ENCODE measurements at regions not wholly inside any gene's neighbourhood (a gene's known extent, or its start where the extent isn't known, plus 50 kb on each side); places are given as distances from the start of the nearest gene placed in this dataset.

- no peaks in the 10 kb centered on the region for H3K36me3 ChIP-seq (ENCODE audit: control insufficient read depth, insufficient read depth, low read length)
- ChIA-PET POLR2A (no interaction called here), CTCF (no interaction called here)
- H3K27me3 ChIP-seq (replicated peaks; ENCODE audit: control insufficient read depth, insufficient read depth, low read length): no peaks in the 10 kb centered on the region
- no peaks in the 10 kb centered on the region for H3K9me3 ChIP-seq
- Mint-ChIP-seq H3K36me3 (ENCODE audit: insufficient read depth, unreplicated experiment) (no peaks in the 10 kb centered on the region), H3K9me3 (ENCODE audit: unreplicated experiment) (no peaks in the 10 kb centered on the region), H3K4me3 (ENCODE audit: unreplicated experiment) (no peak overlapping the region), H3K27ac (ENCODE audit: unreplicated experiment) (no peak overlapping the region), H3K27me3 (ENCODE audit: insufficient read depth, unreplicated experiment) (no peaks in the 10 kb centered on the region), H3K4me1 (ENCODE audit: low read depth, unreplicated experiment) (no peaks in the 10 kb centered on the region)
- DNase-seq: no peak
- no peak overlapping the region for H3K4me3 ChIP-seq (ENCODE audit: low read depth, low read length)
- intact Hi-C loops (cut with micrococcal nuclease; ENCODE audit: unreplicated experiment): no loop called here
- no peak for TF ChIP-seq CTCF (IDR thresholded peaks at IDR 0.05; ENCODE audit: insufficient read depth in 1 of 2, low read depth in 1 of 2, low read length in 1 of 2, severe bottlenecking in 1 of 2, unreplicated experiment in 1 of 2)
- BruUV-seq (replicated peaks): no TSS peak
- no peaks in the 10 kb centered on the region for H3K4me1 ChIP-seq
Observed at GRCh38 chr6:126118058-126118755, 131.9 kb downstream of the TRMT11 start.

GRCh38 chr6:126118936-126119335 lies 132.6 kb downstream of the TRMT11 start:
- Mint-ChIP-seq H3K36me3 (ENCODE audit: insufficient read depth, unreplicated experiment) (no peaks in the 10 kb centered on the region), H3K9me3 (ENCODE audit: unreplicated experiment) (no peaks in the 10 kb centered on the region), H3K27me3 (ENCODE audit: insufficient read depth, unreplicated experiment) (no peaks in the 10 kb centered on the region), H3K27ac (ENCODE audit: unreplicated experiment) (no peak overlapping the region), H3K4me3 (ENCODE audit: unreplicated experiment) (no peak overlapping the region), H3K4me1 (ENCODE audit: low read depth, unreplicated experiment) (no peaks in the 10 kb centered on the region)
- DNase-seq: no peak
- intact Hi-C loops (cut with micrococcal nuclease; ENCODE audit: unreplicated experiment): no loop called here
- no peak for TF ChIP-seq CTCF (IDR thresholded peaks at IDR 0.05; ENCODE audit: insufficient read depth in 1 of 2, low read depth in 1 of 2, low read length in 1 of 2, severe bottlenecking in 1 of 2, unreplicated experiment in 1 of 2)
- no peaks in the 10 kb centered on the region for H3K27me3 ChIP-seq (replicated peaks; ENCODE audit: control insufficient read depth, insufficient read depth, low read length)
- no peaks in the 10 kb centered on the region for H3K9me3 ChIP-seq
- H3K36me3 ChIP-seq (ENCODE audit: control insufficient read depth, insufficient read depth, low read length): no peaks in the 10 kb centered on the region
- CTCF ChIA-PET: no interaction called here
- BruUV-seq (replicated peaks): no TSS peak
- POLR2A ChIA-PET: no interaction called here
- no peaks in the 10 kb centered on the region for H3K4me1 ChIP-seq
- H3K4me3 ChIP-seq (ENCODE audit: low read depth, low read length): no peak overlapping the region

GRCh38 chr6:126123226-126123625 lies 136.9 kb downstream of the TRMT11 start:
- Histone ChIP-seq H3K27me3 (replicated peaks; ENCODE audit: control insufficient read depth, insufficient read depth, low read length) (no peaks in the 10 kb centered on the region), H3K9me3 (no peaks in the 10 kb centered on the region), H3K36me3 (ENCODE audit: control insufficient read depth, insufficient read depth, low read length) (no peaks in the 10 kb centered on the region), H3K4me3 (ENCODE audit: low read depth, low read length) (no peak overlapping the region), H3K4me1 (no peaks in the 10 kb centered on the region)
- H3K36me3 Mint-ChIP-seq (ENCODE audit: insufficient read depth, unreplicated experiment): no peaks in the 10 kb centered on the region
- no peak overlapping the region for H3K27ac Mint-ChIP-seq (ENCODE audit: unreplicated experiment)
- no peaks in the 10 kb centered on the region for H3K9me3 Mint-ChIP-seq (ENCODE audit: unreplicated experiment)
- ChIA-PET POLR2A (no interaction called here), CTCF (interaction anchor here (0.9 kb wide), 1 partner anchor 89 kb away, joined by 3 read pairs; no protein-coding TSS in a partner anchor)
- H3K27me3 Mint-ChIP-seq (ENCODE audit: insufficient read depth, unreplicated experiment): no peaks in the 10 kb centered on the region
- BruUV-seq (replicated peaks): no TSS peak
- no peak overlapping the region for H3K4me3 Mint-ChIP-seq (ENCODE audit: unreplicated experiment)
- DNase-seq: no peak
- no peak for TF ChIP-seq CTCF (IDR thresholded peaks at IDR 0.05; ENCODE audit: insufficient read depth in 1 of 2, low read depth in 1 of 2, low read length in 1 of 2, severe bottlenecking in 1 of 2, unreplicated experiment in 1 of 2)
- no peaks in the 10 kb centered on the region for H3K4me1 Mint-ChIP-seq (ENCODE audit: low read depth, unreplicated experiment)
- intact Hi-C loops (cut with micrococcal nuclease; ENCODE audit: unreplicated experiment): no loop called here

Measured in Caco-2 (cell line).